Ovary (tissue), 3 donors: ENCODE measurements at regions not wholly inside any gene's neighbourhood (a gene's known extent, or its start where the extent isn't known, plus 50 kb on each side); places are given as distances from the start of the nearest gene placed in this dataset.

Experiments used
- POLR2A ChIP-seq: fragments of 450-650 bp; IDR thresholded peaks from one replicate; pipeline ENCODE4 v1.6.1; 2017; ENCODE audit warnings: antibody characterized with exemption, mild to moderate bottlenecking, moderate library complexity
- TF ChIP-seq, protein P1 (sequence below), 3 donors: fragments of 450-650 bp in 2 of 3; fragments of 200-600 bp in 1 of 3; IDR thresholded peaks; one replicate each; pipeline versions ENCODE4 v1.5.1 to v1.8.0; 2016 to 2022; ENCODE audit warnings: antibody characterized with exemption in 3 of 3, mild to moderate bottlenecking in 1 of 3
- donor health status: DM: no; HTN: no; CAD: no.

DNA sequence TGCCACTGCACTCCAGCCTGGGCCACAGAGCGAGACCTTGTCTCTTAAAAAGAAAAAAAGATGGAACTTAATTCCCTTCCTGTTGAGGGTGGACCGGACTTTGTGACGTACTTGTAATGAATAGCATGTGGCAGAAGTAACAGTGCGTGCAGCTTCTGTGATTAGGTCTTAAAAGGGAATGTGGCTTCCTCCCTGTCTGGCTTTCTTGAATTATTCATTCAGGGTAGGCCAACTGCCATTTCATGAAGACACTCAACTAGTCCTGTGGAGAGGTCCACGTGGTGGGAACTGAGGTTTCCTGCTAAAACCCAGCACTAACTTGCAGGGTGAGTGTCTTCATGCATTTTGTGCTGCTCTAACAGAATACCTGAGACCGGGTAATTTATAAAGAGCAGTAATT, 98.9 kb upstream of the PIAS1 start:
- TF ChIP-seq, protein P1, sequence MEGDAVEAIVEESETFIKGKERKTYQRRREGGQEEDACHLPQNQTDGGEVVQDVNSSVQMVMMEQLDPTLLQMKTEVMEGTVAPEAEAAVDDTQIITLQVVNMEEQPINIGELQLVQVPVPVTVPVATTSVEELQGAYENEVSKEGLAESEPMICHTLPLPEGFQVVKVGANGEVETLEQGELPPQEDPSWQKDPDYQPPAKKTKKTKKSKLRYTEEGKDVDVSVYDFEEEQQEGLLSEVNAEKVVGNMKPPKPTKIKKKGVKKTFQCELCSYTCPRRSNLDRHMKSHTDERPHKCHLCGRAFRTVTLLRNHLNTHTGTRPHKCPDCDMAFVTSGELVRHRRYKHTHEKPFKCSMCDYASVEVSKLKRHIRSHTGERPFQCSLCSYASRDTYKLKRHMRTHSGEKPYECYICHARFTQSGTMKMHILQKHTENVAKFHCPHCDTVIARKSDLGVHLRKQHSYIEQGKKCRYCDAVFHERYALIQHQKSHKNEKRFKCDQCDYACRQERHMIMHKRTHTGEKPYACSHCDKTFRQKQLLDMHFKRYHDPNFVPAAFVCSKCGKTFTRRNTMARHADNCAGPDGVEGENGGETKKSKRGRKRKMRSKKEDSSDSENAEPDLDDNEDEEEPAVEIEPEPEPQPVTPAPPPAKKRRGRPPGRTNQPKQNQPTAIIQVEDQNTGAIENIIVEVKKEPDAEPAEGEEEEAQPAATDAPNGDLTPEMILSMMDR (IDR thresholded peaks at IDR 0.05), result no peak
- TF ChIP-seq POLR2A, result no peak
